GM21526 (cell line): ENCODE measurements at regions not wholly inside any gene's neighbourhood (a gene's known extent, or its start where the extent isn't known, plus 50 kb on each side); places are given as distances from the start of the nearest gene placed in this dataset.

Source experiments
- ATAC-seq: cut with Tn5 transposase; IDR thresholded peaks from one replicate; pipeline ENCODE4 v1.9.1; 2021; ENCODE audit warnings: moderate library complexity; ENCODE audit not compliant: unreplicated experiment, low FRiP score

- no peak for ATAC-seq
These were observed 1198.8 kb upstream of the SPRY2 start for GRCh38 chr13:81539643-81540150.

DNA sequence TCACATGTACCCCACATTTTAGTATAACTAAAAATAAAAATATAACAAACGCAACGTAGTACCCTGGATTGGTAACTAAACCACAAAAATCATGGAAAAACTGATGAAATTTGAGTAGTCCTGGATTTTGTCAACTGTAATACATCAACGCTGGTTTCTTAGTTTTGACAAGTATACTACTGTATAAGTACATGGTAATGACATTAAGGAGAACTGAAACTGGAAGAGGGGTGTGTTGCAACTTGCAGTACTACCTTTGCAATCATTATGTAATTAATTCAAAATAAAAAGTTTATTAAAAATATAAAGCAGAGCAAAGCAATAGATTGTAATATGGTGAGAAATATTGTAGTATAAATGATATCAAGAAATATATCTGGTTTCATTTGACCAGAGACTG, 1158.0 kb upstream of the SPRY2 start:
- no peak for ATAC-seq

- no peak for ATAC-seq
These were observed 1152.2 kb upstream of the SPRY2 start for GRCh38 chr13:81493144-81493543.

- no peak for ATAC-seq
These were observed 1151.5 kb upstream of the SPRY2 start for GRCh38 chr13:81492449-81492848.

GRCh38 chr13:81488021-81488420, 1147.1 kb upstream of the SPRY2 start:
- no peak for ATAC-seq

DNA sequence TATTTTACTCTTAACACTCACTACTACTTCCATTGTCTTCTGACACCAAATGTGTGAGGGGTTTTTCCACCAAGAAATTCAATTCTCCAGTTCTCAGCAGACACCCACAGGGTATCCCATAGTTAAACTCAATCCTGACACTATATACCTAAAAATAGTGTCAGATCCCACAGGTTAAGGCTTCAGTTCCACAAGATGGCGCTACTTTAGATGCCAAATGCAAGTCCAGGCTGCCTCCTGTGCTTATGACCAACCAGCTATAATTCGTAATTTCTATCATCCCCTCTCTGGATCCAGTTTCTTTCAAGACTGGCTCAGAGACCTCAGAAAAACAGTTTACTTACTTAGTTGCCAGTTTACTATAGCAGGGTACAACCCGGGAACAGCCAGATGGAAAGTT, 1146.2 kb upstream of the SPRY2 start:
- no peak for ATAC-seq

DNA sequence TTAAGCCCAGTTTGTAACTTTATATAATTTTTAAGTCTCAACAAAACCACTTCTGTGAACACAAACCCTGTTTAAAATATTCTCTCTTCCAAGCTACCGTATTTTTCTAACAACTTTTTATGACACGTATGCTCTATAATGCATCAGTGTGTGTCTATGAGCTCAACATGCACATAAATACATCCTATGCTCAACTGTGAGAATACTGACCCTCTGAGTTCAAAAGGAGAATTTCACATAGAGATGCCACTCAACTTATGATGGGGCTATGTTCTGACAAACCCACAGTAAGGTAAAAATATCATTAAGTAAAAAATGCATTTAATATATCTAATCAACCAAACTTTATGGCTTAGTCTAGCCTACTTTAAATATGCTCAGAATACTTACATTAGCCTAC, 1139.7 kb upstream of the SPRY2 start:
- no peak for ATAC-seq

GRCh38 chr13:81473366-81473899, 1132.5 kb upstream of the SPRY2 start:
- no peak for ATAC-seq

DNA sequence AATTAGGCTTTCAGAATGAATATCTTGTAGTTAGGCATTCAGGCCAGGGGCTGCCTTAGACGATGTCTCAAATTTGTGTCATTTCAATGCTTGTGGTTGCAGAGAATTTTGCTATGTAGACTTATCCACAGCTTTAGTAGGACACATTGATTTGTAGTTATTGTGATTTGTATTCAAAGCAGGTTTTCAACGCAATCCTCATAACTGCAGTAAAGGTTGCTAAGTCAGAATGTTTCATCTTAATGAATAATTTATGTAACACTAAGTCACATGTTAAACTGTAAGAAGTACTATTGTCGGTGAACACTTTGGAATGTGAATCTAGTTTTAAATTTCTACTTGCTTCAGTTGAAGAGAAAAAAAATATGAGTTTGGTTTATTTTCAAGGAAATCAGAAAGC, 1117.2 kb upstream of the SPRY2 start:
- no peak for ATAC-seq

DNA sequence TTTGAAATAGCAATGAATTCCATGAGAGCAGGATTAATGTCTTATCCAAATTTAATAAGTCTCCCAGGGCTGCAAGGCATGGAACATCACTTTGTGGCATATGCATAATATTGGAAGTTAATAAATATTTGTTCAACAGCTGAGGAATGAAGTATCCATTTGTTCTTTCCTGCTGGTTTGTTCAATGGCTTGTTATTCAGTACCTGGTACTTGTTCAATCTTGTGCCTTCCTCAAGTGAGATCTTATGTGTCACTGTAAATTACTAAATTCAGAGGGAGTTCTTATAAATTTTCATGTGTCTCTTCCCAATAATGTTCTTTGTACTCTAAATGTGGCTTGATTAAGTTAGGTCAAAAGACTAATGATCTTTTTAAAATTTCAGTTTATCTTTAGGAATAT, 1105.5 kb upstream of the SPRY2 start:
- ATAC-seq: no peak

- ATAC-seq: no peak
These were observed 1102.0 kb upstream of the SPRY2 start for GRCh38 chr13:81442904-81443303.

- ATAC-seq: no peak
These were observed 1084.4 kb upstream of the SPRY2 start for GRCh38 chr13:81425286-81425685.

GRCh38 chr13:81409284-81409683, 1068.4 kb upstream of the SPRY2 start:
- no peak for ATAC-seq

DNA sequence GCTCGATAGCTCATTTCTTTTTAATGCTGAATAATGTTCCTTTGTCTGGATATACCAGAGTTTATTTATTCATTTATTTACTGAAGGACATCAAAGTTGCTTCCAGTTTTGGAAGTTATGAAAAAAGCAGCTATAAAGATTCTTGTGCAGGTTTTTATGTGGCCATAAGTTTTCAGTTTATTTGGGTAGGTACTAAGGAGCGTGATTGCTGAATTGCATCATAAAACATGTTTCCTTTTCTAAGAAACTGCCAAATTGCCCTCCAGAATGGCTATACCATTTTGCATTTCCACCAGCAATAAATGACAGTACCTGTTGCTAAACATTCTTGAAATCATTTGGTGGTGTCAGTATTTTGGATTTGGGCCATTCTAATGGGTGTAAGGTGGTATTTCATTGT, 1067.7 kb upstream of the SPRY2 start:
- ATAC-seq: no peak

- peak; percentile 67 for ATAC-seq
These were observed 1065.8 kb upstream of the SPRY2 start for GRCh38 chr13:81406639-81407292.

DNA sequence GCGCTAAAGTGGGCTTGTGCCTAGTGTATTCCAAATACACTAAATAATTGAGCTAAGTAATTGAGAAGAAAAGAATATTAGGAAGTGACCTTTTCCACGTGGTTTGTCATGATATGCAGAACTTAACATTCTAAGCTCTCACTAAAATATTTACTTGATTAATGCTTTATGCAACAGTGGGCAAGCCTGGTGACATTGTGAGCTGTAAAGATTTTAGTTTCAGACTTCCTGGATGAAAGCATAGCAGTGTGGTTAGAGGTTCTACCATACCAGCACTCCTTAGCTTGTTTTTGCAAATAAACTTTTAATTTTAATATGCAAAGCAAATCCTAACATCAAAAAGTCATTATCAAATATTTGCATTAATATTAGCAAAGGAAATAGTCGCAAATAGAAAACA, 1065.1 kb upstream of the SPRY2 start:
- no peak for ATAC-seq

GRCh38 chr13:81396192-81396591, 1055.3 kb upstream of the SPRY2 start:
- ATAC-seq: no peak

DNA sequence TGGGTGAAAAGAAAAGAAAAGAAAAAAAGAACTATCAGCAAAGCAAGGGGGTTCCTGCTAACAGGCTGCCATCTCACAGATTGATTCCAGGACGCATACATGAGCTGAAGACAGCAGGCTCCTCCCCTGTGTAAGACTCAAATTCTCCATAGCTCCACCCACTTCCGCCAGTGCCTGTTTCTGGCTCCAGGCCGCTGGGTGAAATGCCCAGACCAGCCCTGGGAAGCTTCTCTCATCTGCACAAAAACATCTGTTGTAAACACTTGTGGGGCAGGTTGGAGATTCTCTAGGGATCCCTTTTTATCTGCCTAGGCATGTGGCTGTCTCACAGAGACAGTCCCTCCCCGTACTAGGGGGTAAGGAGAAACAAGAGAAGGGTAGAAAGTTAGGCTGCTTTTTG, 1054.4 kb upstream of the SPRY2 start:
- no peak for ATAC-seq

DNA sequence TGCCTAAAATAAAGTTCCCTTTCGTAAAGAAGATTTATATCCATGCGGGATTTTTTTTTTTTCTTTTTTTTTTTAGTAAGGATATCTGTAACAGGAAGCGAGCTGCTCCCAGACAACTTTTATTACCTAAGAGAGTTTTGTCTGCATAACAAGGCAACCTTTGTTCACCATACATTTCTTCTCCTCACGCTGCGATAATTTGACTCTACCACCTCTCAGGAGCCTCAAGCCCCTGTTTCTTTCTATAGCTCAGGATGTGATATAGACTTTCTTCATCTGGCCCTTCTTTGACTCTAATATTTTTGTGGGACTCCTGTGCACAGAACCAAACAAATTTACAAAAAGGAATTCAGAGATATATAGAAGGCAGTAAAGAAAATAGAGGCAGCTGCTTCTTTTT, 1053.7 kb upstream of the SPRY2 start:
- no peak for ATAC-seq

- no peak for ATAC-seq
These were observed 1052.8 kb upstream of the SPRY2 start for GRCh38 chr13:81393721-81394120.

DNA sequence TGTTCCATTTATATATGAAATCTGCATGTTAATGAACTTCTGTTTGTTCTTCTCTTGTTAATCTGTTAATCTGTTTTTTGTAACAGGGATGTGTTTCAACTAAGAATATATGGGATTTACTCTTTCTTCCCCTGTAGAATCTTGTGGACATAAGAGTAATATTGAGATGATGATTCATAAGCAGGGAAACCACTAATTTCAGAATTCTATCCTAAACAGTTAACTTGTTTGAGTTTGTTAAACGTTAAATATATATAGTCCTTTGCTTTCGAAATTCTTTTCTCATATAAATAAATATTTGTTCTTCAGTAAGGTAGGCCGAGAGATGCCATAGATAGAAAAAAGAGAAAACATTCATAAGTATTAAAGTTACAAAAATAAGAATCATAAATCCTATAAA, 1052.2 kb upstream of the SPRY2 start:
- ATAC-seq: no peak

DNA sequence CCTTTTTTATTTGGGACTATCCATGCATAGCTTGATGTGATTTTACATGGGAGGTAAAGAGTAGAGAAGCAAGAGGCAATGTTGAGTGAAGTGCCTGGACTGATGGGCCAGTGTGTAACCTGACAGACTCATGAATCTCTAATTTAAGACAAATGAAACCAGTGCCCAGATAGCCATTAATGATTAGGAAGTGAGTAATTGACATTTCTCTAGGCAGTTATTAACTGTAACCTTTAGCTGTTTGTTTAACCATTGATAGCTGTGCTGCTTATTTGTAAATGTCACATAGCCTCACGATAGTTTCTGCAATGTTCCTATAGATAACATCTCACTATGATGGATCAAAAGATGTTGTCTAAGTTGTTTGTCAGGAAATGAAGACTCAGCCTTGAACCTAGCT, 1047.5 kb upstream of the SPRY2 start:
- ATAC-seq: no peak

- no peak for ATAC-seq
These were observed 1042.5 kb upstream of the SPRY2 start for GRCh38 chr13:81383444-81383843.
